Gastrocnemius medialis (tissue), 4 donors: ENCODE measurements at regions not wholly inside any gene's neighbourhood (a gene's known extent, or its start where the extent isn't known, plus 50 kb on each side); places are given as distances from the start of the nearest gene placed in this dataset.

Experiments used
- ATAC-seq, 2 donors: fragments of 150-250 bp; one replicate each; pipeline ENCODE4 v1.9.1; 2016
- DNase-seq, 2 donors: peaks; one replicate each; pipeline ENCODE4 v3.0.0-alpha.2; 2019
- H3K27ac ChIP-seq, 4 donors: fragments of 200-600 bp; sonication (generic); 1 replicate in 1 of 4; 2 replicates in 3 of 4; pipeline ENCODE4 v1.5.1; 2016 to 2018; ENCODE audit warnings: mild to moderate bottlenecking in 2 of 4, moderate library complexity in 1 of 4
- H3K27me3 ChIP-seq, 3 donors: fragments of 200-600 bp; sonication (generic) in 2 of 3; 1 replicate in 1 of 3; 2 replicates in 2 of 3; pipeline versions ENCODE4 v1.5.1 to v1.6.0; 2016 to 2019; ENCODE audit warnings: mild to moderate bottlenecking in 1 of 3, moderate library complexity in 1 of 3
- H3K36me3 ChIP-seq, 2 donors: fragments of 200-600 bp; sonication (generic) in 1 of 2; one replicate each; pipeline ENCODE4 v1.5.1; 2017 to 2018
- H3K4me1 ChIP-seq, 2 donors: fragments of 200-600 bp; sonication (generic) in 1 of 2; one replicate each; pipeline ENCODE4 v1.5.1; 2016 to 2017; ENCODE audit warnings: mild to moderate bottlenecking in 2 of 2
- H3K4me3 ChIP-seq, 4 donors: fragments of 200-600 bp; sonication (generic) in 3 of 4; 1 replicate in 1 of 4; 2 replicates in 3 of 4; pipeline ENCODE4 v1.5.1; 2016 to 2019; ENCODE audit warnings: mild to moderate bottlenecking in 2 of 4
- H3K9me3 ChIP-seq, 3 donors: fragments of 200-600 bp; sonication (generic) in 2 of 3; 1 replicate in 1 of 3; 2 replicates in 2 of 3; pipeline ENCODE4 v1.5.1; 2016 to 2019
- CTCF ChIP-seq, 5 experiments: fragments of 450-650 bp in 3 of 5; fragments of 200-600 bp in 2 of 5; sonication (generic) in 2 of 5; IDR thresholded peaks in 4 of 5; conservative IDR thresholded peaks in 1 of 5; 1 replicate in 4 of 5; 2 replicates in 1 of 5; pipeline ENCODE4 v1.5.1; 2016 to 2019; ENCODE audit warnings: antibody characterized with exemption in 5 of 5, mild to moderate bottlenecking in 3 of 5, moderate library complexity in 3 of 5
- POLR2A ChIP-seq, 2 donors: fragments of 450-650 bp; IDR thresholded peaks; one replicate each; pipeline ENCODE4 v1.6.1; 2017; ENCODE audit warnings: antibody characterized with exemption in 2 of 2, mild to moderate bottlenecking in 2 of 2, moderate library complexity in 2 of 2
- in situ Hi-C, 4 donors: fragments of 200-750 bp; cut with MboI; loops; one replicate each; pipeline versions ENCODE4 v1.15.0 to v1.8.0; 2017; ENCODE audit warnings: low sequenced_read_pairs in 4 of 4
- intact Hi-C: fragments of 100-400 bp; cut with DNase I; formaldehyde crosslinking; loops from one replicate; pipeline ENCODE4 v1.15.1; 2023; ENCODE audit warnings: low total_unique reads

- Histone ChIP-seq H3K9me3 (no peaks in the 10 kb centered on the region), H3K4me3 (no peak overlapping the region), H3K36me3 (no peaks in the 10 kb centered on the region), H3K27me3 (no peaks in the 10 kb centered on the region), H3K4me1 (no peaks in the 10 kb centered on the region), H3K27ac (no peak overlapping the region)
- ATAC-seq (no peak), DNase-seq (no peak)
- in situ Hi-C loops, result loop anchor here in 2 of 4 donors (10.0 to 25.0 kb wide), 2 partner anchors 362 to 365 kb away; no protein-coding TSS in a partner anchor
- TF ChIP-seq CTCF (IDR thresholded peaks at IDR 0.05 in 4 of 5, conservative IDR thresholded peaks at IDR 0.05 in 1 of 5) (peak in 4 of 5 experiments; percentile 23 to 60 (median 54)), POLR2A (IDR thresholded peaks at IDR 0.05) (no peak)
- intact Hi-C loops, result loop anchor here (1.0 kb wide), 1 partner anchor 369 kb away; no protein-coding TSS in a partner anchor
These were observed 174.0 kb upstream of the PRICKLE2 start for GRCh38 chr3:64399205-64399800.

GRCh38 chr3:64398476-64398875 lies 173.2 kb upstream of the PRICKLE2 start:
- H3K27ac ChIP-seq, result no peak overlapping the region
- H3K27me3 ChIP-seq, result no peaks in the 10 kb centered on the region
- DNase-seq (no peak), ATAC-seq (no peak)
- H3K36me3 ChIP-seq, result no peaks in the 10 kb centered on the region
- H3K9me3 ChIP-seq, result no peaks in the 10 kb centered on the region
- no peak overlapping the region for H3K4me3 ChIP-seq
- in situ Hi-C loops (loop anchor here in 2 of 4 donors (10.0 to 25.0 kb wide), 2 partner anchors 361 to 364 kb away; no protein-coding TSS in a partner anchor), intact Hi-C loops (no loop called here)
- H3K4me1 ChIP-seq, result no peaks in the 10 kb centered on the region
- no peak for TF ChIP-seq CTCF (IDR thresholded peaks at IDR 0.05 in 4 of 5, conservative IDR thresholded peaks at IDR 0.05 in 1 of 5)
- TF ChIP-seq POLR2A (IDR thresholded peaks at IDR 0.05), result no peak

GRCh38 chr3:64398006-64398405 lies 172.7 kb upstream of the PRICKLE2 start:
- ATAC-seq, result no peak
- no peak overlapping the region for H3K27ac ChIP-seq
- intact Hi-C loops, result no loop called here
- in situ Hi-C loops, result loop anchor here in 2 of 4 donors (10.0 to 25.0 kb wide), 2 partner anchors 361 to 363 kb away; no protein-coding TSS in a partner anchor
- H3K9me3 ChIP-seq, result no peaks in the 10 kb centered on the region
- no peak for DNase-seq
- H3K36me3 ChIP-seq, result no peaks in the 10 kb centered on the region
- no peaks in the 10 kb centered on the region for H3K4me1 ChIP-seq
- no peak overlapping the region for H3K4me3 ChIP-seq
- TF ChIP-seq CTCF (IDR thresholded peaks at IDR 0.05 in 4 of 5, conservative IDR thresholded peaks at IDR 0.05 in 1 of 5) (no peak), POLR2A (IDR thresholded peaks at IDR 0.05) (no peak)
- no peaks in the 10 kb centered on the region for H3K27me3 ChIP-seq

- no peak for ATAC-seq
- H3K9me3 ChIP-seq, result no peaks in the 10 kb centered on the region
- no peak overlapping the region for H3K27ac ChIP-seq
- no peak for DNase-seq
- no peak overlapping the region for H3K4me3 ChIP-seq
- in situ Hi-C loops, result loop anchor here in 2 of 4 donors (10.0 to 25.0 kb wide), 2 partner anchors 360 to 363 kb away; no protein-coding TSS in a partner anchor
- intact Hi-C loops, result no loop called here
- TF ChIP-seq CTCF (IDR thresholded peaks at IDR 0.05 in 4 of 5, conservative IDR thresholded peaks at IDR 0.05 in 1 of 5), result no peak
- TF ChIP-seq POLR2A (IDR thresholded peaks at IDR 0.05), result no peak
- no peaks in the 10 kb centered on the region for H3K27me3 ChIP-seq
- H3K4me1 ChIP-seq, result no peaks in the 10 kb centered on the region
- no peaks in the 10 kb centered on the region for H3K36me3 ChIP-seq
These were observed 172.3 kb upstream of the PRICKLE2 start for GRCh38 chr3:64397573-64397972.
